CD4-positive, alpha-beta T cell (primary cell): ENCODE measurements at regions not wholly inside any gene's neighbourhood (a gene's known extent, or its start where the extent isn't known, plus 50 kb on each side); places are given as distances from the start of the nearest gene placed in this dataset.

ENCODE experiments used
- ATAC-seq: fragments of 200-7000 bp; cut with Tn5 transposase; one replicate; pipeline ENCODE4 v1.10.0; 2022; ENCODE audit warnings: mild to moderate bottlenecking; ENCODE audit not compliant: poor library complexity
- CTCF ChIA-PET: fragments of 350-600 bp; sonication (Branson Sonifier 250); formaldehyde crosslinking; loops from one replicate; lab custom pipeline; 2021; ENCODE audit warnings: antibody characterized with exemption, inconsistent platforms; lab: Charles Lee
- POLR2A ChIA-PET: fragments of 350-600 bp; sonication (Branson Sonifier 250); formaldehyde crosslinking; loops from one replicate; lab custom pipeline; 2021; ENCODE audit warnings: antibody characterized with exemption, inconsistent platforms; lab: Charles Lee
- DNase-seq, 14 experiments: peaks; one replicate each; pipeline ENCODE4 v3.0.0-alpha.2; 2013 to 2020; ENCODE audit warnings: mixed read lengths in 2 of 14
- H3K27ac ChIP-seq, 2 donors: one replicate each; pipeline versions ENCODE4 v1.5.1 to v1.7.0; 2013; ENCODE audit warnings: low read length in 2 of 2, low read depth in 1 of 2, mild to moderate bottlenecking in 1 of 2
- H3K27me3 ChIP-seq, 2 experiments: 1 replicate in 1 of 2; 2 replicates in 1 of 2; pipeline versions ENCODE4 v1.6.1 to v1.7.0; 2013; ENCODE audit warnings: low read length in 2 of 2, control low read depth in 1 of 2, mild to moderate bottlenecking in 1 of 2, moderate library complexity in 1 of 2; ENCODE audit not compliant: insufficient read depth in 2 of 2, control insufficient read depth in 1 of 2
- H3K36me3 ChIP-seq: one replicate; pipeline ENCODE4 v1.6.1; 2013; ENCODE audit warnings: low read length, control low read depth; ENCODE audit not compliant: insufficient read depth
- H3K4me1 ChIP-seq: one replicate; pipeline ENCODE4 v1.6.1; 2013; ENCODE audit warnings: low read length, control low read depth; ENCODE audit not compliant: insufficient read depth
- H3K4me3 ChIP-seq: one replicate; pipeline ENCODE4 v1.5.1; 2013; ENCODE audit warnings: mild to moderate bottlenecking, low read length, moderate library complexity
- H3K9me3 ChIP-seq, 2 experiments: 1 replicate in 1 of 2; 2 replicates in 1 of 2; pipeline versions ENCODE4 v1.6.1 to v1.7.0; 2013; ENCODE audit warnings: low read length in 2 of 2, mild to moderate bottlenecking in 2 of 2, control low read depth in 1 of 2, moderate library complexity in 1 of 2; ENCODE audit not compliant: control insufficient read depth in 1 of 2, insufficient read depth in 1 of 2
- H3K27ac Mint-ChIP-seq: one replicate; pipeline ENCODE4 v1.8.0; 2020; ENCODE audit warnings: mixed read lengths
- H3K27me3 Mint-ChIP-seq: one replicate; pipeline ENCODE4 v1.8.0; 2021; ENCODE audit warnings: mixed read lengths
- H3K36me3 Mint-ChIP-seq: one replicate; pipeline ENCODE4 v1.8.0; 2021; ENCODE audit warnings: low read depth, mixed read lengths
- H3K4me1 Mint-ChIP-seq: one replicate; pipeline ENCODE4 v1.8.0; 2021; ENCODE audit warnings: low read depth, mixed read lengths
- H3K4me3 Mint-ChIP-seq: one replicate; pipeline ENCODE4 v1.8.0; 2020; ENCODE audit warnings: mild to moderate bottlenecking, mixed read lengths
- H3K9me3 Mint-ChIP-seq: one replicate; pipeline ENCODE4 v1.8.0; 2020; ENCODE audit warnings: mixed read lengths
- intact Hi-C, 2 experiments: fragments of 100-400 bp; cut with DNase I in 1 of 2; cut with micrococcal nuclease in 1 of 2; formaldehyde crosslinking; loops; one replicate each; pipeline versions ENCODE4 v1.15.1 to v1.9.0; 2023 to 2025; cut with DNase I, micrococcal nuclease
- TF ChIP-seq, protein P1 (sequence below): fragments of 200-600 bp; IDR thresholded peaks from one replicate; pipeline ENCODE4 v1.8.0; 2022; ENCODE audit warnings: antibody characterized with exemption, mild to moderate bottlenecking

DNA sequence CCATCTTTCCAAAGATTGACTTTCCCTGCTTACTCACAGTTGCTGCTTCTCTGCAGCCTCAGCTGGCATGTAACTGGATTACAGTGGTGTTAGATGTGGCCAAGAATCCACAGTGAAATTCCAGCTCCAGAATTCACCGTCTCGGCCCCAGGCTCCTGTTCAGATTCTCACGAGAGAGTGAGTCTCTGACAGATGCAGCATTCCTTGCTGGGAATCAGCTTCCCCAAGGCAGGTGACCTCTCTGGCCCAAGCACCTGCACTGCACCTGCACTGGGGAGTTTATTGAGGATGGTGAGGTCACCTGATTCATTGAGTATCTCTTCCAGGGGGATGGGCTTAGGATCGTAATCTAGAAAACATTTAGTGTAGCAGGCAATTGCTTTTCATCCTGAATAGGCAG, 600.5 kb upstream of the RBFOX1 start:
- ChIA-PET CTCF (no interaction called here), POLR2A (no interaction called here)
- no peak for ATAC-seq
- intact Hi-C loops: no loop called here
- DNase-seq: no peak
- no peaks in the 10 kb centered on the region for H3K27me3 Mint-ChIP-seq
- H3K4me3 Mint-ChIP-seq: no peak overlapping the region
- Histone ChIP-seq H3K9me3 (no peaks in the 10 kb centered on the region), H3K36me3 (no peaks in the 10 kb centered on the region), H3K4me1 (no peaks in the 10 kb centered on the region), H3K27ac (no peak overlapping the region), H3K4me3 (no peak overlapping the region), H3K27me3 (no peaks in the 10 kb centered on the region)
- H3K4me1 Mint-ChIP-seq: no peaks in the 10 kb centered on the region
- TF ChIP-seq, protein P1, sequence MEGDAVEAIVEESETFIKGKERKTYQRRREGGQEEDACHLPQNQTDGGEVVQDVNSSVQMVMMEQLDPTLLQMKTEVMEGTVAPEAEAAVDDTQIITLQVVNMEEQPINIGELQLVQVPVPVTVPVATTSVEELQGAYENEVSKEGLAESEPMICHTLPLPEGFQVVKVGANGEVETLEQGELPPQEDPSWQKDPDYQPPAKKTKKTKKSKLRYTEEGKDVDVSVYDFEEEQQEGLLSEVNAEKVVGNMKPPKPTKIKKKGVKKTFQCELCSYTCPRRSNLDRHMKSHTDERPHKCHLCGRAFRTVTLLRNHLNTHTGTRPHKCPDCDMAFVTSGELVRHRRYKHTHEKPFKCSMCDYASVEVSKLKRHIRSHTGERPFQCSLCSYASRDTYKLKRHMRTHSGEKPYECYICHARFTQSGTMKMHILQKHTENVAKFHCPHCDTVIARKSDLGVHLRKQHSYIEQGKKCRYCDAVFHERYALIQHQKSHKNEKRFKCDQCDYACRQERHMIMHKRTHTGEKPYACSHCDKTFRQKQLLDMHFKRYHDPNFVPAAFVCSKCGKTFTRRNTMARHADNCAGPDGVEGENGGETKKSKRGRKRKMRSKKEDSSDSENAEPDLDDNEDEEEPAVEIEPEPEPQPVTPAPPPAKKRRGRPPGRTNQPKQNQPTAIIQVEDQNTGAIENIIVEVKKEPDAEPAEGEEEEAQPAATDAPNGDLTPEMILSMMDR: no peak
- H3K27ac Mint-ChIP-seq: no peak overlapping the region
- H3K36me3 Mint-ChIP-seq: no peaks in the 10 kb centered on the region
- peaks cover 4% of the 10 kb centered on the region for H3K9me3 Mint-ChIP-seq

DNA sequence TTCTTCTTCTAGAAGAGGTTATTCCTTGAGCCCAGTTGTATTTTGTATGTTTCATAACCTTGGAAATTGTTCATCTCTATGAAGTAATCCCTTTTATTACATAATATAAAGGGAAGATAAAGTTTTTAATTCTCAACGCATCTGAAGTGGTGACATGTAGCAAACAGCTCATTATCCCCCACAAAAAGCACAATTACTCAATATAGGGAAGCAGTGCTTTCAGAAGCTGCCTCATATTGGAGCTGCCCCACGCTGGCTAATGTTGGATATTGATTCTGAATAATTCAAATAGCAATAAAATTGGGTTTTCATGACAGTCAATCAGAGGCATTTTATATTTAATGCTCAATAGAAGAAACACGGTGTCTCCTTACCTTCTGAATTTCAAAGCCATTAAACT, 604.3 kb upstream of the RBFOX1 start:
- no peaks in the 10 kb centered on the region for H3K4me1 Mint-ChIP-seq
- H3K9me3 Mint-ChIP-seq: peaks cover 6% of the 10 kb centered on the region
- no peak overlapping the region for H3K4me3 Mint-ChIP-seq
- CTCF ChIA-PET: no interaction called here
- Histone ChIP-seq H3K27me3 (no peaks in the 10 kb centered on the region), H3K4me1 (no peaks in the 10 kb centered on the region), H3K27ac (no peak overlapping the region), H3K9me3 (peaks cover 0 to 3% of the 10 kb centered on the region in 2 experiments), H3K4me3 (no peak overlapping the region), H3K36me3 (no peaks in the 10 kb centered on the region)
- DNase-seq (no peak), ATAC-seq (no peak)
- H3K36me3 Mint-ChIP-seq: no peaks in the 10 kb centered on the region
- POLR2A ChIA-PET: no interaction called here
- H3K27ac Mint-ChIP-seq: no peak overlapping the region
- TF ChIP-seq, protein P1: no peak
- H3K27me3 Mint-ChIP-seq: no peaks in the 10 kb centered on the region
- intact Hi-C loops: no loop called here

DNA sequence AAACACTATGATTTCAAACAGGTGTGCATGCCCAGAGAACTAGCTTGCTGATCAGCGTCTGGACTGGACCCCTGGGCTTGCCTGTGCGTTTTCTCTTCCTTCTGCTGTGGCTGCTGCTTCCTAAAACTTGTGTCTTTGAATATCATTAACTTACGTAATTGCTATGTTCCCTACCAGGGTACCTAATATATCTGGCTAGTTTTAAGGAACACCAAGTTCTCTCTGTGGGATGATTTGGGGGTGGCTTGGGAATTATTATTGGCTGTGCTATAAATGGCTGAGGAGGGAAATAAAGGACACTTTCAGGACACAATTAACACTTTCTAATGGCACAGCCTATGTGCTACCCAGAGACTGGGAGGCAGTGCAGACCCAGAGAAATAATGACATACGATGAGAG, 606.0 kb upstream of the RBFOX1 start:
- CTCF ChIA-PET: no interaction called here
- Mint-ChIP-seq H3K9me3 (peaks cover 10% of the 10 kb centered on the region), H3K27ac (no peak overlapping the region), H3K36me3 (no peaks in the 10 kb centered on the region), H3K4me1 (no peaks in the 10 kb centered on the region), H3K4me3 (no peak overlapping the region), H3K27me3 (no peaks in the 10 kb centered on the region)
- POLR2A ChIA-PET: no interaction called here
- Histone ChIP-seq H3K27ac (no peak overlapping the region), H3K4me3 (no peak overlapping the region), H3K36me3 (no peaks in the 10 kb centered on the region), H3K27me3 (no peaks in the 10 kb centered on the region), H3K9me3 (peaks cover 0 to 3% of the 10 kb centered on the region in 2 experiments), H3K4me1 (no peaks in the 10 kb centered on the region)
- no peak for ATAC-seq
- DNase-seq: no peak
- TF ChIP-seq, protein P1: no peak
- intact Hi-C loops: no loop called here
